ENCODE measurements at regions not wholly inside any gene's neighbourhood (a gene's known extent, or its start where the extent isn't known, plus 50 kb on each side); places are given as distances from the start of the nearest gene placed in this dataset.

- TF ChIP-seq CTCF (conservative IDR thresholded peaks at IDR 0.05; ENCODE audit: low read length) (peak; percentile 54), EZH2phosphoT487 (IDR thresholded peaks at IDR 0.05; ENCODE audit: borderline replicate concordance, low read depth, low read length) (no peak)
Observed at GRCh38 chr6:81075974-81076373, 676.5 kb downstream of the TENT5A start.
